Fibroblast of skin of abdomen (primary cell): ENCODE measurements at regions not wholly inside any gene's neighbourhood (a gene's known extent, or its start where the extent isn't known, plus 50 kb on each side); places are given as distances from the start of the nearest gene placed in this dataset.
"Not testable (repeated sequence)": the region's sequence is repeated elsewhere in the genome, so short reads cannot be mapped to it uniquely, and the experiment has no call there.

Experiments
- DNase-seq: peaks from one replicate; pipeline ENCODE4 v3.0.0-alpha.2; 2013

GRCh38 chr9:28121366-28121765 is 548.1 kb upstream of the C9orf72 start:
- DNase-seq, result no peak

- no peak for DNase-seq
Measured at GRCh38 chr9:28124917-28125316, 551.6 kb upstream of the C9orf72 start.

GRCh38 chr9:28127101-28127500 is 553.8 kb upstream of the C9orf72 start:
- no peak for DNase-seq

GRCh38 chr9:28134446-28134976 is 561.2 kb upstream of the C9orf72 start:
- no peak for DNase-seq

- DNase-seq, result no peak
Measured at GRCh38 chr9:28135549-28135948, 562.3 kb upstream of the C9orf72 start.

- no peak for DNase-seq
Measured at GRCh38 chr9:28136113-28136512, 562.8 kb upstream of the C9orf72 start.

GRCh38 chr9:28147430-28147829 is 574.1 kb upstream of the C9orf72 start:
- DNase-seq, result not testable (repeated sequence)

GRCh38 chr9:28147923-28148597 is 574.8 kb upstream of the C9orf72 start:
- not testable (repeated sequence) for DNase-seq

- not testable (repeated sequence) for DNase-seq
Measured at GRCh38 chr9:28149361-28150050, 576.2 kb upstream of the C9orf72 start.

- DNase-seq, result no peak
Measured at GRCh38 chr9:28155067-28155466, 581.8 kb upstream of the C9orf72 start.

GRCh38 chr9:28155671-28156070 is 582.4 kb upstream of the C9orf72 start:
- DNase-seq, result no peak

- no peak for DNase-seq
Measured at GRCh38 chr9:28158451-28158850, 585.2 kb upstream of the C9orf72 start.

GRCh38 chr9:28163619-28164018 is 590.3 kb upstream of the C9orf72 start:
- DNase-seq, result no peak

- no peak for DNase-seq
Measured at GRCh38 chr9:28166179-28166578, 592.9 kb upstream of the C9orf72 start.

GRCh38 chr9:28177142-28177541 is 603.9 kb upstream of the C9orf72 start:
- no peak for DNase-seq

GRCh38 chr9:28177925-28178324 is 604.6 kb upstream of the C9orf72 start:
- no peak for DNase-seq

GRCh38 chr9:28179893-28180292 is 606.6 kb upstream of the C9orf72 start:
- DNase-seq, result no peak

GRCh38 chr9:28190981-28191380 is 617.7 kb upstream of the C9orf72 start:
- no peak for DNase-seq

- DNase-seq, result no peak
Measured at GRCh38 chr9:28197653-28198052, 624.4 kb upstream of the C9orf72 start.

GRCh38 chr9:28203036-28203435 is 629.8 kb upstream of the C9orf72 start:
- DNase-seq, result no peak

- no peak for DNase-seq
Measured at GRCh38 chr9:28206280-28206679, 633.0 kb upstream of the C9orf72 start.

GRCh38 chr9:28207657-28208056 is 634.4 kb upstream of the C9orf72 start:
- DNase-seq, result no peak

GRCh38 chr9:28209130-28209529 is 635.8 kb upstream of the C9orf72 start:
- no peak for DNase-seq

GRCh38 chr9:28212979-28213378 is 639.7 kb upstream of the C9orf72 start:
- peak; percentile 83 for DNase-seq
